NCI-H1694 (cell line): ENCODE measurements at regions not wholly inside any gene's neighbourhood (a gene's known extent, or its start where the extent isn't known, plus 50 kb on each side); places are given as distances from the start of the nearest gene placed in this dataset.
"Not testable (repeated sequence)": the region's sequence is repeated elsewhere in the genome, so short reads cannot be mapped to it uniquely, and the experiment has no call there.

Experiments
- DNase-seq: peaks from one replicate; lab custom pipeline; 2025; lab: John Stamatoyannopoulos, UW

DNA sequence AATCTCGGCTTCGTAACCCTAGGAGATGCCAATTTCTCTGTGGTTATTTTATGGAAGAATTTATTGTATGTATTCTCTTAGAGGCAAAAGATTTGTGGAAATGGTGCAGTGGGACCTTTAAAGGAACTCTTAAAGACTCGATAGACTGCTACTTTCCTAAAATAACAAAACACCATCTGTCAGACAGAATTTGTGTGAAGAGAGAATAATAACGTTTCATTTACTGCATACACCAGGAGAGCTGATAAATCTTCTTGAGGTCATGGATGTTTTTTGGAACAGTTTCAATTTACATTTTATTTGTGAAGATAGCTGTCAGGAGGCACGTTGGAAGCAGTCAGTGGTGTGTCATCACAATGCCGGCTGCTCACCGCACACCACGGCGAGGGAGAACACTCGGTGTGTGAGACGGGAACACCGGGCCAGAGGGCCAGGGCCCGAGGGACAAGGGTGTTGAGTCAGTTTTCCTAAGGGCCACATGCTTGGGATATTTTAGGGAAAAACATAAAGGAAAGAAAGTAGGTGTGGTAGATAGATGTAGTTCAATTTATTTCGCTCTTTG is 1681.0 kb upstream of the DDX18 start:
- DNase-seq: peak; percentile 75

DNA sequence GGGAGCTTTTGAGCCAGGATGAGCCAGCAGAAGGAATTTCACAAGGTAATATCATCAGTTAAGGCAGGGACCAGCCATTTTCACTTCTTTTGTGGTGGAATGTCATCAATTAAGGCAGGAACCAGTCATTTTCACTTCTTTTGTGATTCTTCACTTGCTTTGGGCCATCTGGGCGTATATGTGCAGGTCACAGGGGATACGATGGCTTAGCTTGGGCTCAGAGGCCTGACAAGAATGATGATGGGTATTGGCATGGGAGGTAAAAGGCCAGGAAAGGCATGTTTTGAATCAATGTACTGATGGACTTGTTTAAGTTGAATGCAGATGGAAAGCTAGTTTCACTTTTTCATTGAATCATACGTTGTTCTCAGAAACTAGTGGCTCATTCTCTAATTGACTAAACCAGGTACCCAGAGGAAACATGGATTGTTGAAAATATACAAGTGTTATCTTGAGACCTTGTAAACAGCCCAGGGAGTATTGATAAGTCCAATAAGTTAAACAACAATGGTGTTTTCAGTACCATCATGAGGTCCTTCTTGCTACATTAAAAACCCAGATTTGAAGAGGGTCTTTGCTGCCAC is 1672.5 kb upstream of the DDX18 start:
- DNase-seq: no peak

- no peak for DNase-seq
Observed at GRCh38 chr2:116142644-116143227, 1671.8 kb upstream of the DDX18 start.

GRCh38 chr2:116145031-116145430 is 1669.5 kb upstream of the DDX18 start:
- no peak for DNase-seq

GRCh38 chr2:116148361-116148760 is 1666.1 kb upstream of the DDX18 start:
- no peak for DNase-seq

GRCh38 chr2:116153729-116154128 is 1660.8 kb upstream of the DDX18 start:
- DNase-seq: no peak

GRCh38 chr2:116160657-116161056 is 1653.8 kb upstream of the DDX18 start:
- no peak for DNase-seq

DNA sequence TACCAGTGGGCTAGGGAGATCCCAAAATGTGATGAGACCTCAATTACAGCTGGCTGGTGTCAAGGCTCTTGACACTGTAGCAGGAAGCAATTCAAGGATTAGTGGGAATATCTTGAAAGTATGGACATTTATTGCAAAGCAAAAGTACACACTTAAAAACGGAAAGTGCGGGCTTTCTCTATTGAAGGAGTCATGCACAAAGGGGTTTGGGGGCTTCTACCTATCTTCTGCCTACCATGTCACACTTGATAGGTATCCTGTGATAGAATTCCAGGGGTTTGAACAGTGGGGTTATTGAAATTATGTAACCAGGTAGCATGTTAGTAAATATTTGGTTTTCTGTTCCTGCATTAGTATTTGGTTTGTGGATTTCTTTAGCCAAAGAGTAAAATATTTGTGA is 1652.1 kb upstream of the DDX18 start:
- no peak for DNase-seq

DNA sequence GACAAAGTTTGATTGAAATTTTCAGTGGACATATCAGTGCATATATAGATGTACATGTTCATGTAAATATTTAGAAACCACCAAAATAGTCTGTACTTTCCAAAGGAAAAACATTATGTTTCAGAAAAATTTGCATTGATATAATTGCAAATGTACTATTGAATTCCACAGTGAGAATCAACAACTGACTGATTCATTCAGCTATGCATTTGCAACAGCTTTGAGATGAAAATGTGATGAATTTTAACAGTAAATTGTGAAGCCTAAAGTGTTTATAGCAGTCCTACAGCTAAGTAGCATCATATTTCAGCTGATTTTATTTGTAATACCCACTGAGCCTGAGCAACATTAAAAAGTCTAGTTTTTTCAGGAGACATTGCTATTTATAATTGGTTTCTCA is 1647.4 kb upstream of the DDX18 start:
- DNase-seq: no peak

DNA sequence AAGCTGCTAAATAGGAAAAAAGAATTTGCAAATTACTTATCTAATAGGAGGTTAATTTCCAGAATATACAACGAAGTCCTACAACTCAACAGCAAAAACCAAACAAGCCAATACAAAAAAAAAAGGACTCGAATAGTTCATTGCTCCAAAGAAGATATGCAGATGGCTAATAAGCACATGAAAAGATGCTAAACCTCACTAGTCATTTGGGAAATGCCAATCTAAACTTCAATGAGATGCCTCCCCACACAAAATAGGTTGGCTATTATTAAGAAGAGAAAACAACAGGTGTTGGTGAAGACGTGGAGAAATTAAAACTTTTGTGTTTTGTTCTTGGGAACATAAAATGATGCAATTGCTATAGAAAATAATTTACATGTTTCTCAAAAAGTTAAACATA is 1634.4 kb upstream of the DDX18 start:
- DNase-seq: no peak

- DNase-seq: not testable (repeated sequence)
Observed at GRCh38 chr2:116190684-116191083, 1623.8 kb upstream of the DDX18 start.

DNA sequence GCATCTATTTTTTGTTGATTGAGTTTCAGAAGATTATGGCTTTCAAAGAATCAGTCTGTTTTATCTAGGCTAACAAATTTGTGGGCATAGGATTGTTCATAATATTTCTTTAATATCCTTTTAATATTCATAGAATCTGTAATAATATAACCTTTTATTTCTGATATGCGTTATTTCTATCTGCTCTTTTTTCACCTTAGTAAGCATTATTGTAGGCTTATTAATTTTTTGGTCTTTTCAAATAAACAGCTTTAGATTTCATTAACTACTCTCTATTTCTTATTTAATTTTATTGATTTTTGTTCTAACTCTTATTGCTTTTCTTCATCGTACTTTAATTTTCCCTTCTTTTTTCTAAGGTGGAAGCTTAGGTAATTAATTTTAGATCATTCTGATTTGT is 1614.4 kb upstream of the DDX18 start:
- no peak for DNase-seq

GRCh38 chr2:116211719-116212118 is 1602.8 kb upstream of the DDX18 start:
- DNase-seq: no peak

GRCh38 chr2:116222793-116223192 is 1591.7 kb upstream of the DDX18 start:
- no peak for DNase-seq

DNA sequence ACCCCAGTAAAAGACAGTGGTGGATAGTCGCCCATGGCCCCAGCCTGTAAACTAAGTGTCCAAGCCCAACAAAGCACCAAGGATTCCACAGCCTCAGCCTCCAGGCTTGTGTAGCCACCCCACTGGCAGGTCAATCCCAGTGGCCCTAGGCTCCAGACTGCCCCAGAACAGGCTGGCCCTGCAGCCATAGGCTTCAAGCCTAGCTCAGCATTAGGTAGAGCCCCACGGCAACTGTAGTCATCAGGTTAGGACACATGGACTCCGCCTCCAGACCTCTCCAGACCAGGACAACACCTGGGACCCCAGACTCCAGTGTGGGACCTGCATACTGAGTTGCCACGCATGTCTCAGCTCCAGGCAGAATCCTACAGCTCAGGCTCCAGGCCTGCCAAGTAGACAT is 1590.6 kb upstream of the DDX18 start:
- no peak for DNase-seq

DNA sequence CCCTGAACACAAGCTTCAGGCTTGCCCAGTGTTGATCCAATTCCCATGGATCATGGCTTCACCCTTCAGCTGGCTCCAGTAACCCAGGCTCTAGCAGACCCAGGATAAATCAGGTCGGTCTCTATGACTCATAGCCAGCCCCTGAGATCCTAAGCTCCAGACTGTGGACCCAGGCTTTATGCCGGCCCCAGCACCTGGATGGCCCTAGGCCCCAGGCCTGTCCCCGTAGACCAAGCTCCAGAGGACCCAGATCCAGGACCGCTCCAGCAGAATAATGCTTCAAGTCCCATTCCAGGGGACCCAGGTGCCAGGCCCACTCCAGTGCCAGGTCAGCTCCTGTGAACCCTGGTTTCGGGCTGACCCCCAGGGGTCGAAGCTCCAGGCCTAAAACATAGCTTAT is 1589.9 kb upstream of the DDX18 start:
- DNase-seq: no peak

GRCh38 chr2:116238511-116238910 is 1576.0 kb upstream of the DDX18 start:
- no peak for DNase-seq

DNA sequence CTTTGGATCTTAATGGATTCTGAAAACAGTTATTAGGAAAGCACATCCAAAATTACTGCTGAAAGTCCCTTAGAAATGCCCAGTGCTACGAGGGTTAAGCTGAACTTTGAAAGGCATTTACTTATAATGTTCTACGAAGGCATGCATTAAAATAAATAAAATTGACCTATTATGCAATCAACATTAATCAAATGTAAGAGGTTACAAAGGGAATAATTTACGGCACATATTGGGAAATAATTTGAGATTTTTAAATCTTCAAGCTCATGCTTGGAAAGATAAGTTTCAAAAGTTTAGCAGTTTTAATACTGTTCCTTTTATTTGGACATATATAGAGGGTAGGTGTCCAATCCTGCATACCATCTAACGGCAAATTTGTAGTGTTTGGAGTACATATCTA is 1564.1 kb upstream of the DDX18 start:
- no peak for DNase-seq

- no peak for DNase-seq
Observed at GRCh38 chr2:116264872-116265271, 1549.6 kb upstream of the DDX18 start.

DNA sequence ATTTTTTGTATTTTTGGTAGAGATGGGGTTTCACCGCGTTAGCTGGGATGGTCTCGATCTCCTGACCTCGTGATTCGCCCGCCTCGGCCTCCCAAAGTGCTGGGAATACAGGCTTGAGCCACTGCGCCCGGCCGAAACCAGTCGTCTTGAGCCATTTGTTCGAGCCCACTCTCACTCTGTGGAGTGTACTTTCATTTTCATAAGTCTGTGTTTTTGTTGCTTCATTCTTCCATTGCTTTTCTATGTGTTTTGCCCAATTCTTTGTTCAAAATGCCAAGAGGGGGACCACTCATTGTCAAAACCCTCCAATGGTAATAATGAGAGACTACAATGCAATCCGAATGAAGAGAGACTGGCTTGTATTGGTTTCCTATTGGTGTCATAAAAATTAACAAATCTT is 1545.5 kb upstream of the DDX18 start:
- DNase-seq: no peak

DNA sequence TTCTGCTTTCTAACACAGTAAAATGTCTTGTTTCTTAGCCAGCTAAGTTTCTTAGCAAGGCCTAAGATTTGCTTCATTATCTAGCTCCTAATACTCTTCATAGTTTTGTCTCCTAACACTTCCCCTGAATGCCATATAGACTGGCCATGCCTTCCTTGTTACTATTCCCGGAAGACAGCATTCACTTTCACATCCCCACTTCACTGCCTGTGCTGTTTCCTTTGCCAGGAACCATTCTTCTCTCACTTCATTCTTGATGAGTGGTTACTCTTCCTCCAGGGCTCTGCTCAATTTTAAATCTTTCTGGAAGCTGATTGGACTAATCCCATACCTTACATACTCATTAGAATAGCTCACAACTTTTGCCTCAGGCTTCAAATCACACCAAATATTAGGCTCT is 1510.2 kb upstream of the DDX18 start:
- no peak for DNase-seq

DNA sequence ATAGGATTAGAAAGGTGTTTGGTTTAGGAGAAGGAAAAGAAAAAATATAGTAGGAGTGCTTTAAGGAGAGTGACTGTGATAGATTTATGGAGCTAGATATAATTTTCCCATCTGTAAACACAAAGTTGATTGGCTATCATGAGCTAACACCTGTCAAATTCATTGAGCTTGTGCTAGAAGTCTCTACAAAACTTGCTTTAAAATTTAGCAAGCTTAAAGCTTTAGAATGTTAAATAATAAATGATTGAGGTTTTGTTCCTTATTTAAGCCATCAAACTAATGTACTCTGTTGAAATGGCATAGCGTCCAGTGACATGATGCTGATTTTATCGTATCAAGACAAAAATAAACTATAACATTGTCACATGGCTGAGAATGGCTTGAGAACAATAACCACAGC is 1497.4 kb upstream of the DDX18 start:
- no peak for DNase-seq

DNA sequence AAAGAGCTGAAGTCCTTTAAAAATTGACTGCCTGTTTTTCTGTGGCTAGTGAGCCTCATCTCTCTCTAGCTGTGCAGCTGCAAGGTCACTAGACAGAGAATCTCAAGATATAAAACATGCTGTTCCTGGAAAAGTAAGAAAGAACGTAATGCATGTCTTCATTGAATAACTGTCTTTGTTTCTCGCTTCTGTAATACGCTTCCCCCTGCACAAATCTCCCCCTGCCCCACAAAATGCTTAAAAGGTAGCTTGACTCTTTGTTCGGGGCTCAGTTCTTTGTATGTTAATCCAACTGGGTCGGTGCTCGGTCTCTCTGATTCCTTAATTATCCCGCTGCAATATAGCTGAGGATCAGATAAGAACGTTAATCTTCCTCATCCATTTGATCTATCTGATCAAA is 1495.9 kb upstream of the DDX18 start:
- not testable (repeated sequence) for DNase-seq

- no peak for DNase-seq
Observed at GRCh38 chr2:116319001-116319400, 1495.5 kb upstream of the DDX18 start.
